ENCODE measurements at regions not wholly inside any gene's neighbourhood (a gene's known extent, or its start where the extent isn't known, plus 50 kb on each side); places are given as distances from the start of the nearest gene placed in this dataset.

GRCh38 chrX:46015653-46016052, 529.6 kb downstream of the ZNF674 start:
- no peak for TF ChIP-seq GLIS1 (tag by site-specific recombination; IDR thresholded peaks at IDR 0.05)
- TF ChIP-seq ATF2 (tag by site-specific recombination; IDR thresholded peaks at IDR 0.05; ENCODE audit: low read depth): no peak
- no peak for TF ChIP-seq ZNF473 (tag by site-specific recombination; IDR thresholded peaks at IDR 0.05)
- TF ChIP-seq ZNF776 (tag by site-specific recombination; IDR thresholded peaks at IDR 0.05; ENCODE audit: borderline replicate concordance): no peak
- no peak for TF ChIP-seq SP2 (tag by site-specific recombination; IDR thresholded peaks at IDR 0.05)
- TF ChIP-seq ZNF792 (tag by site-specific recombination; IDR thresholded peaks at IDR 0.05): no peak
- TF ChIP-seq ZXDB (tag by site-specific recombination; IDR thresholded peaks at IDR 0.05): no peak
- TF ChIP-seq ZNF596 (tag by site-specific recombination; IDR thresholded peaks at IDR 0.05): no peak
- TF ChIP-seq SCRT1 (tag by site-specific recombination; IDR thresholded peaks at IDR 0.05; ENCODE audit: borderline replicate concordance): no peak
- no peak for TF ChIP-seq RBAK (tag by site-specific recombination; IDR thresholded peaks at IDR 0.05)
- no peak for TF ChIP-seq ZNF23 (tag by site-specific recombination; IDR thresholded peaks at IDR 0.05; ENCODE audit: borderline replicate concordance)
- TF ChIP-seq ZNF785 (tag by site-specific recombination; IDR thresholded peaks at IDR 0.05): no peak
- TF ChIP-seq ZNF426 (tag by site-specific recombination; IDR thresholded peaks at IDR 0.05): no peak
- TF ChIP-seq ZNF248 (tag by site-specific recombination; IDR thresholded peaks at IDR 0.05): no peak
- no peak for TF ChIP-seq ZNF292 (tag by site-specific recombination; IDR thresholded peaks at IDR 0.05; ENCODE audit: borderline replicate concordance, low read depth)
- TF ChIP-seq ZNF112 (tag by site-specific recombination; IDR thresholded peaks at IDR 0.05): no peak
- TF ChIP-seq SCRT2 (tag by site-specific recombination; IDR thresholded peaks at IDR 0.05): no peak
- no peak for TF ChIP-seq ZNF140 (tag by site-specific recombination; IDR thresholded peaks at IDR 0.05)
- TF ChIP-seq ZSCAN30 (tag by site-specific recombination; IDR thresholded peaks at IDR 0.05): no peak
- TF ChIP-seq ZNF518A (tag by site-specific recombination; conservative IDR thresholded peaks at IDR 0.05; ENCODE audit: low read depth): no peak
- ChIA-PET POLR2A (no interaction called here), CTCF (no interaction called here)
- Histone ChIP-seq H3K9me3 (ENCODE audit: control insufficient read depth, insufficient read depth, low read depth, low read length) (no peaks in the 10 kb centered on the region), H3K4me1 (ENCODE audit: control insufficient read depth, insufficient read depth, low read length) (no peaks in the 10 kb centered on the region), H3K27ac (ENCODE audit: extremely low read depth, low read depth, low read length) (no peak overlapping the region), H3K36me3 (ENCODE audit: control insufficient read depth in 2 of 2, insufficient read depth in 1 of 2, low read length in 2 of 2) (no peaks in the 10 kb centered on the region), H3K4me3 (ENCODE audit: low read depth, low read length) (no peak overlapping the region)

GRCh38 chrX:45992402-45993123, 552.7 kb downstream of the ZNF674 start:
- POLR2A ChIA-PET: no interaction called here
- Histone ChIP-seq H3K4me3 (ENCODE audit: low read depth, low read length) (no peak overlapping the region), H3K4me1 (ENCODE audit: control insufficient read depth, insufficient read depth, low read length) (no peaks in the 10 kb centered on the region), H3K36me3 (ENCODE audit: control insufficient read depth in 2 of 2, insufficient read depth in 1 of 2, low read length in 2 of 2) (no peaks in the 10 kb centered on the region), H3K9me3 (ENCODE audit: control insufficient read depth, insufficient read depth, low read depth, low read length) (no peaks in the 10 kb centered on the region), H3K27ac (ENCODE audit: extremely low read depth, low read depth, low read length) (no peak overlapping the region)
- CTCF ChIA-PET: interaction anchor here (1.1 kb wide), 1 partner anchor 15 kb away, joined by 3 read pairs; no protein-coding TSS in a partner anchor
- TF ChIP-seq ZNF571 (tag by site-specific recombination; IDR thresholded peaks at IDR 0.05): no peak
- no peak for TF ChIP-seq ZBTB8A (tag by site-specific recombination; IDR thresholded peaks at IDR 0.05)
- no peak for TF ChIP-seq ZBTB20 (tag by site-specific recombination; IDR thresholded peaks at IDR 0.05)
- no peak for TF ChIP-seq ZNF660 (tag by site-specific recombination; IDR thresholded peaks at IDR 0.05)
- TF ChIP-seq ZNF514 (tag by site-specific recombination; IDR thresholded peaks at IDR 0.05): no peak
- TF ChIP-seq ZBTB44 (tag by site-specific recombination; IDR thresholded peaks at IDR 0.05): no peak
- TF ChIP-seq ZBTB48 (tag by site-specific recombination; IDR thresholded peaks at IDR 0.05): no peak
- TF ChIP-seq ZNF621 (tag by site-specific recombination; IDR thresholded peaks at IDR 0.05): no peak
- no peak for TF ChIP-seq ZNF37A (tag by site-specific recombination; IDR thresholded peaks at IDR 0.05)
- no peak for TF ChIP-seq ZXDB (tag by site-specific recombination; IDR thresholded peaks at IDR 0.05)
- TF ChIP-seq ZNF202 (tag by site-specific recombination; IDR thresholded peaks at IDR 0.05; ENCODE audit: borderline replicate concordance): no peak

Data from HEK293 (cell line).